K562 (cell line): ENCODE measurements at regions not wholly inside any gene's neighbourhood (a gene's known extent, or its start where the extent isn't known, plus 50 kb on each side); places are given as distances from the start of the nearest gene placed in this dataset.

ENCODE experiments used
- ATAC-seq: fragments of 200-7000 bp; cut with Tn5 transposase; 3 replicates; pipeline ENCODE4 v1.9.1; 2020; ENCODE audit warnings: moderate library complexity
- BruUV-seq: library from RNA; stranded (reverse); fragments of 400-500 nt; replicated peaks from 2 replicates; lab custom pipeline; 2021; lab: Mats Ljungman, UMichigan
- CTCF ChIA-PET: fragments of 300-600 bp; formaldehyde crosslinking; extraction: SDS; loops from one replicate; lab custom pipeline; 2021; ENCODE audit warnings: low intra/inter-chr PET ratio; lab: Yijun Ruan, JAX
- POLR2A ChIA-PET: fragments of 300-600, 350-650 bp; sonication (Branson Sonifier 250); formaldehyde crosslinking; extraction: SDS; loops from one replicate; lab custom pipeline; 2021; ENCODE audit warnings: antibody characterized with exemption, inconsistent platforms; lab: Yijun Ruan, JAX
- DNase-seq, 4 experiments: peaks; one replicate each; pipeline versions ENCODE4 v3.0.0 to v3.0.0-alpha.2; 2011 to 2018; ENCODE audit warnings: low spot score in 3 of 4, mixed read lengths in 3 of 4; ENCODE audit errors: extremely low read depth in 1 of 4
- FAIRE-seq: peaks from 2 replicates; lab custom pipeline; 2011; peaks lifted over from hg19 to GRCh38; lab: Jason Lieb, UNC
- H2AFZ ChIP-seq: 2 replicates; pipeline ENCODE4 v1.6.0; 2011; ENCODE audit warnings: low read depth, low read length, control low read depth, inconsistent platforms
- H3K27ac ChIP-seq: fragments of 200-600 bp; 3 replicates; pipeline ENCODE4 v1.8.0; 2011; ENCODE audit warnings: low read depth, mild to moderate bottlenecking, control low read depth, inconsistent platforms, low read length, moderate library complexity, mixed read lengths; ENCODE audit errors: extremely low read depth
- H3K27me3 ChIP-seq, 2 experiments: fragments of 300-600 bp in 1 of 2; 2 replicates in 1 of 2; 3 replicates in 1 of 2; pipeline versions ENCODE4 v1.6.0 to v1.8.0; 2011; ENCODE audit warnings: inconsistent platforms in 2 of 2, low read length in 2 of 2, mild to moderate bottlenecking in 1 of 2, mixed read lengths in 1 of 2, moderate library complexity in 1 of 2; ENCODE audit not compliant: control insufficient read depth in 2 of 2, insufficient read depth in 2 of 2
- H3K36me3 ChIP-seq: fragments of 300-600 bp; 3 replicates; pipeline ENCODE4 v1.8.0; 2011; ENCODE audit warnings: mild to moderate bottlenecking, low read length, inconsistent platforms; ENCODE audit not compliant: control insufficient read depth, insufficient read depth
- H3K4me1 ChIP-seq, 2 experiments: fragments of 200-600 bp in 1 of 2; replicated peaks in 1 of 2; 2 replicates in 1 of 2; 3 replicates in 1 of 2; pipeline versions ENCODE4 v1.5.1 to v1.8.0; 2011; ENCODE audit warnings: inconsistent platforms in 2 of 2, low read length in 2 of 2, mild to moderate bottlenecking in 1 of 2, mixed read lengths in 1 of 2, moderate library complexity in 1 of 2; ENCODE audit not compliant: control insufficient read depth in 2 of 2, insufficient read depth in 2 of 2
- H3K4me2 ChIP-seq: 2 replicates; pipeline ENCODE4 v1.6.1; 2011; ENCODE audit warnings: low read length, control low read depth, inconsistent platforms, mixed read lengths; ENCODE audit not compliant: insufficient read depth
- H3K4me3 ChIP-seq: fragments of 200-600 bp; sonication (generic), shearing (Covaris generic); 2 replicates; pipeline ENCODE4 v1.5.1; 2016; ENCODE audit warnings: control low read depth, inconsistent platforms
- H3K79me2 ChIP-seq: fragments of 200-600 bp; 3 replicates; pipeline ENCODE4 v1.8.0; 2011; ENCODE audit warnings: low read length, inconsistent platforms; ENCODE audit not compliant: control insufficient read depth, insufficient read depth
- H3K9ac ChIP-seq, 2 experiments: 2 replicates each; pipeline versions ENCODE4 v1.6.0 to v1.6.1; 2011; ENCODE audit warnings: low read depth in 2 of 2, low read length in 2 of 2, control low read depth in 1 of 2, inconsistent platforms in 1 of 2, mild to moderate bottlenecking in 1 of 2, mixed read lengths in 1 of 2; ENCODE audit not compliant: insufficient read depth in 1 of 2
- H3K9me1 ChIP-seq: one replicate; pipeline ENCODE4 v1.6.0; 2011; ENCODE audit warnings: inconsistent platforms, mild to moderate bottlenecking, low read length, moderate library complexity; ENCODE audit not compliant: control insufficient read depth, insufficient read depth
- H3K9me3 ChIP-seq: replicated peaks from 2 replicates; pipeline ENCODE4 v1.5.1; 2011; ENCODE audit warnings: low read depth, low read length, inconsistent platforms; ENCODE audit not compliant: control insufficient read depth, insufficient read depth
- H4K20me1 ChIP-seq: replicated peaks from 2 replicates; pipeline ENCODE4 v1.6.1; 2011; ENCODE audit warnings: low read length, inconsistent platforms, mixed read lengths; ENCODE audit not compliant: control insufficient read depth, insufficient read depth
- DPF2 ChIP-seq: fragments of 450-650 bp; IDR thresholded peaks from 2 replicates; pipeline ENCODE4 v1.6.1; 2016
- E2F1 ChIP-seq: sonication (generic); formaldehyde crosslinking; IDR thresholded peaks from 2 replicates; pipeline ENCODE4 v1.8.1; 2023; ENCODE audit warnings: mild to moderate bottlenecking, missing genetic modification reagents, moderate library complexity
- FOXP1 ChIP-seq: sonication (generic); formaldehyde crosslinking; IDR thresholded peaks from 2 replicates; pipeline ENCODE4 v1.8.0; 2022; ENCODE audit warnings: mild to moderate bottlenecking, missing genetic modification reagents
- HDAC1 ChIP-seq, 2 experiments: fragments of 450-650 bp; IDR thresholded peaks; 2 replicates each; pipeline ENCODE4 v1.6.1; 2016 to 2017; ENCODE audit warnings: inconsistent platforms in 1 of 2, mild to moderate bottlenecking in 1 of 2, moderate library complexity in 1 of 2
- HDGF ChIP-seq: fragments of 450-650 bp; IDR thresholded peaks from 2 replicates; pipeline ENCODE4 v1.6.1; 2016
- HNRNPK ChIP-seq: fragments of 200-400 bp; formaldehyde crosslinking; IDR thresholded peaks from one replicate; pipeline ENCODE4 v1.6.1; 2018; ENCODE audit warnings: mild to moderate bottlenecking, low read depth, low read length; ENCODE audit not compliant: poor library complexity, severe bottlenecking
- KDM1A ChIP-seq, 2 experiments: fragments of 450-650 bp; IDR thresholded peaks; 2 replicates each; pipeline ENCODE4 v1.6.1; 2016; ENCODE audit warnings: mild to moderate bottlenecking in 2 of 2
- MNT ChIP-seq, 2 experiments: fragments of 450-650 bp; conservative IDR thresholded peaks; 2 replicates each; pipeline ENCODE4 v1.6.1; 2017; ENCODE audit warnings: mild to moderate bottlenecking in 2 of 2, moderate library complexity in 2 of 2
- MTA1 ChIP-seq: fragments of 450-650 bp; IDR thresholded peaks from 2 replicates; pipeline ENCODE4 v1.6.1; 2017; ENCODE audit warnings: borderline replicate concordance
- ZFP30 ChIP-seq: fragments of 250-450 bp; sonication (Bioruptor Pico); IDR thresholded peaks from 2 replicates; pipeline ENCODE4 v1.8.0; 2022; ENCODE audit warnings: moderate library complexity, mild to moderate bottlenecking, inconsistent platforms, borderline replicate concordance
- ZNF407 ChIP-seq: fragments of 450-650 bp; IDR thresholded peaks from 2 replicates; pipeline ENCODE4 v1.6.1; 2016; ENCODE audit warnings: low read depth
- ZNF551 ChIP-seq: fragments of 250-450 bp; sonication (Bioruptor Pico); IDR thresholded peaks from 2 replicates; pipeline ENCODE4 v1.5.0; 2021; ENCODE audit warnings: mild to moderate bottlenecking, moderate library complexity
- WGBS: fragments of 100-300 bp; shearing (Covaris generic); methylation state at CpG from one replicate; pipeline ENCODE4 v1.1.6; 2016; ENCODE audit warnings: low coverage, mixed read lengths; ENCODE audit not compliant: insufficient coverage; ENCODE audit errors: missing lambda C conversion rate; 5-methylcytosine and 5-hydroxymethylcytosine counted together
- in situ Hi-C: fragments of 300-500 bp; cut with MboI; formaldehyde crosslinking; loops from 4 replicates; pipeline ENCODE4 v1.15.0; 2018; ENCODE audit warnings: inconsistent platforms, mixed read lengths
- intact Hi-C: fragments of 100-400 bp; cut with micrococcal nuclease; formaldehyde crosslinking; loops from 2 replicates; pipeline ENCODE4 v1.14.2; 2022

- no CpG with 5 or more reads among the region's 1 CpG for WGBS
- FAIRE-seq: no peak
- TF ChIP-seq HNRNPK (no peak), E2F1 (CRISPR knock-in tag) (no peak), HDAC1 (IDR thresholded peaks at IDR 0.05) (no peak), ZNF551 (CRISPR knock-in tag) (no peak), MTA1 (no peak), FOXP1 (CRISPR knock-in tag) (no peak), KDM1A (IDR thresholded peaks at IDR 0.05) (no peak), HDGF (no peak), ZNF407 (no peak), DPF2 (no peak), MNT (conservative IDR thresholded peaks at IDR 0.05) (no peak), ZFP30 (CRISPR knock-in tag) (no peak)
Observed at GRCh38 chr20:6635034-6635736, 132.3 kb upstream of the BMP2 start.

More at GRCh38 chr20:6635034-6635736, 132.3 kb upstream of the BMP2 start:
- no peak for ATAC-seq
- Histone ChIP-seq H3K4me2 (no peak overlapping the region), H4K20me1 (no peaks in the 10 kb centered on the region), H3K4me1 (no peaks in the 10 kb centered on the region), H3K4me3 (no peak overlapping the region), H3K27ac (no peak overlapping the region), H3K36me3 (no peaks in the 10 kb centered on the region), H3K9me1 (no peaks in the 10 kb centered on the region), H2AFZ (no peak overlapping the region), H3K27me3 (no peaks in the 10 kb centered on the region), H3K9me3 (no peaks in the 10 kb centered on the region), H3K79me2 (no peaks in the 10 kb centered on the region), H3K9ac (no peak overlapping the region)
- POLR2A ChIA-PET: no interaction called here
- intact Hi-C loops: no loop called here
- CTCF ChIA-PET: no interaction called here
- in situ Hi-C loops: no loop called here
- BruUV-seq: no TSS peak
- DNase-seq: no peak
